Vagina (tissue), 2 donors: ENCODE measurements at regions not wholly inside any gene's neighbourhood (a gene's known extent, or its start where the extent isn't known, plus 50 kb on each side); places are given as distances from the start of the nearest gene placed in this dataset.

ENCODE experiments used
- DNase-seq, 2 donors: peaks; one replicate each; pipeline ENCODE4 v3.0.0-alpha.2; 2017; ENCODE audit errors: extremely low spot score in 2 of 2
- H3K27ac ChIP-seq: fragments of 200-600 bp; sonication (generic); one replicate; pipeline ENCODE4 v1.5.1; 2019
- H3K27me3 ChIP-seq: fragments of 200-600 bp; sonication (generic); one replicate; pipeline ENCODE4 v1.5.1; 2019
- H3K36me3 ChIP-seq, 2 donors: fragments of 200-600 bp; sonication (generic); one replicate each; pipeline ENCODE4 v1.5.1; 2017 to 2019
- H3K4me1 ChIP-seq: fragments of 200-600 bp; sonication (generic); one replicate; pipeline ENCODE4 v1.5.1; 2019
- H3K4me3 ChIP-seq, 2 donors: fragments of 200-600 bp; sonication (generic); 1 replicate in 1 of 2; 2 replicates in 1 of 2; pipeline ENCODE4 v1.5.1; 2016 to 2019
- H3K9me3 ChIP-seq: fragments of 200-600 bp; sonication (generic); one replicate; pipeline ENCODE4 v1.5.1; 2019
- CTCF ChIP-seq, 3 experiments: fragments of 450-650 bp in 2 of 3; fragments of 200-600 bp in 1 of 3; sonication (generic) in 1 of 3; IDR thresholded peaks; one replicate each; pipeline ENCODE4 v1.5.1; 2017 to 2019; ENCODE audit warnings: antibody characterized with exemption in 3 of 3, mild to moderate bottlenecking in 2 of 3, moderate library complexity in 2 of 3
- POLR2A ChIP-seq, 2 donors: fragments of 450-650 bp; IDR thresholded peaks; one replicate each; pipeline ENCODE4 v1.6.1; 2017; ENCODE audit warnings: antibody characterized with exemption in 2 of 2, mild to moderate bottlenecking in 2 of 2, moderate library complexity in 2 of 2
- POLR2AphosphoS5 ChIP-seq, 2 donors: sonication (generic); formaldehyde crosslinking; IDR thresholded peaks; one replicate each; pipeline ENCODE4 v1.9.0; 2017; ENCODE audit warnings: antibody characterized with exemption in 2 of 2, mild to moderate bottlenecking in 2 of 2, low read depth in 1 of 2; ENCODE audit not compliant: insufficient read depth in 1 of 2
- intact Hi-C: fragments of 100-400 bp; cut with DNase I; formaldehyde crosslinking; loops from one replicate; pipeline ENCODE4 v1.15.1; 2023

- Histone ChIP-seq H3K4me1 (no peaks in the 10 kb centered on the region), H3K27ac (no peak overlapping the region), H3K27me3 (no peaks in the 10 kb centered on the region), H3K36me3 (no peaks in the 10 kb centered on the region), H3K9me3 (no peaks in the 10 kb centered on the region), H3K4me3 (no peak overlapping the region)
- intact Hi-C loops = no loop called here
- no peak for DNase-seq
- TF ChIP-seq POLR2AphosphoS5 (IDR thresholded peaks at IDR 0.05; ENCODE audit: insufficient read depth in 1 of 2, low read depth in 1 of 2) (no peak), CTCF (IDR thresholded peaks at IDR 0.05) (no peak)
Observed at GRCh38 chr4:32163125-32163524, 1443.0 kb downstream of the PCDH7 start.

- no peaks in the 10 kb centered on the region for H3K9me3 ChIP-seq
- H3K27ac ChIP-seq = no peak overlapping the region
- no peaks in the 10 kb centered on the region for H3K27me3 ChIP-seq
- intact Hi-C loops = no loop called here
- TF ChIP-seq CTCF (IDR thresholded peaks at IDR 0.05) (no peak), POLR2A (IDR thresholded peaks at IDR 0.05) (no peak), POLR2AphosphoS5 (IDR thresholded peaks at IDR 0.05; ENCODE audit: insufficient read depth in 1 of 2, low read depth in 1 of 2) (no peak)
- no peaks in the 10 kb centered on the region for H3K36me3 ChIP-seq
- no peak for DNase-seq
- H3K4me3 ChIP-seq = no peak overlapping the region
- no peaks in the 10 kb centered on the region for H3K4me1 ChIP-seq
Observed at GRCh38 chr4:32169841-32170240, 1449.7 kb downstream of the PCDH7 start.

- intact Hi-C loops = no loop called here
- TF ChIP-seq POLR2AphosphoS5 (IDR thresholded peaks at IDR 0.05; ENCODE audit: insufficient read depth in 1 of 2, low read depth in 1 of 2) = no peak
- TF ChIP-seq POLR2A (IDR thresholded peaks at IDR 0.05) = no peak
- no peak for TF ChIP-seq CTCF (IDR thresholded peaks at IDR 0.05)
- DNase-seq = no peak
- Histone ChIP-seq H3K27me3 (no peaks in the 10 kb centered on the region), H3K4me1 (no peaks in the 10 kb centered on the region), H3K36me3 (no peaks in the 10 kb centered on the region), H3K27ac (no peak overlapping the region), H3K9me3 (no peaks in the 10 kb centered on the region), H3K4me3 (no peak overlapping the region)
Observed at GRCh38 chr4:32172086-32172485, 1451.9 kb downstream of the PCDH7 start.

- Histone ChIP-seq H3K9me3 (no peaks in the 10 kb centered on the region), H3K4me1 (no peaks in the 10 kb centered on the region), H3K36me3 (no peaks in the 10 kb centered on the region), H3K27me3 (no peaks in the 10 kb centered on the region), H3K4me3 (no peak overlapping the region), H3K27ac (no peak overlapping the region)
- no peak for TF ChIP-seq POLR2AphosphoS5 (IDR thresholded peaks at IDR 0.05; ENCODE audit: insufficient read depth in 1 of 2, low read depth in 1 of 2)
- no peak for TF ChIP-seq CTCF (IDR thresholded peaks at IDR 0.05)
- no peak for TF ChIP-seq POLR2A (IDR thresholded peaks at IDR 0.05)
- no peak for DNase-seq
- intact Hi-C loops = no loop called here
Observed at GRCh38 chr4:32172761-32173160, 1452.6 kb downstream of the PCDH7 start.

GRCh38 chr4:32180086-32180485 is 1459.9 kb downstream of the PCDH7 start:
- Histone ChIP-seq H3K27me3 (no peaks in the 10 kb centered on the region), H3K27ac (no peak overlapping the region), H3K4me1 (no peaks in the 10 kb centered on the region), H3K36me3 (no peaks in the 10 kb centered on the region), H3K9me3 (no peaks in the 10 kb centered on the region), H3K4me3 (no peak overlapping the region)
- intact Hi-C loops = no loop called here
- no peak for DNase-seq
- TF ChIP-seq POLR2AphosphoS5 (IDR thresholded peaks at IDR 0.05; ENCODE audit: insufficient read depth in 1 of 2, low read depth in 1 of 2) (no peak), POLR2A (IDR thresholded peaks at IDR 0.05) (no peak), CTCF (IDR thresholded peaks at IDR 0.05) (no peak)
